ENCODE measurements at regions not wholly inside any gene's neighbourhood (a gene's known extent, or its start where the extent isn't known, plus 50 kb on each side); places are given as distances from the start of the nearest gene placed in this dataset.

DNA sequence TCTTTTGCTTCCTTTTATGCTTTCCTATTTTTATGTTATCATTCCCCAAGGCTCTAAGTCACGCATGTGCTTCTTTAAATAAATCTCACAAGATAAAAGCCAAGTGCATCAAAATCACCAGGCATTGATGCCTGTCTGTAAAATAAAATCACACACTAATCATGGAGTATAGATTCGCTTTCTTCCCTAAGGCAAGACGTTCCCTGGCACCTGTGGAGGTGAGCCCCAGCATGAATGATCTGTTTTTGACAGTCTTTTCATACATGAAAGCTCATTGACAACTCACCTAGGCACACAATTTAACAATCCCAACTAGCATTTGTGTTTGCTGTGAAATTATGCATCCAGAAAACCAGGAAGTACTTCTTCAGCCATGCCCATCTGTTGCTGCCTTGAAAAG is 146.9 kb upstream of the DMAC1 start:
- 71% methylated on average over 3 of the region's 3 CpGs for WGBS
- DNase-seq (ENCODE audit: low spot score): no peak

DNA sequence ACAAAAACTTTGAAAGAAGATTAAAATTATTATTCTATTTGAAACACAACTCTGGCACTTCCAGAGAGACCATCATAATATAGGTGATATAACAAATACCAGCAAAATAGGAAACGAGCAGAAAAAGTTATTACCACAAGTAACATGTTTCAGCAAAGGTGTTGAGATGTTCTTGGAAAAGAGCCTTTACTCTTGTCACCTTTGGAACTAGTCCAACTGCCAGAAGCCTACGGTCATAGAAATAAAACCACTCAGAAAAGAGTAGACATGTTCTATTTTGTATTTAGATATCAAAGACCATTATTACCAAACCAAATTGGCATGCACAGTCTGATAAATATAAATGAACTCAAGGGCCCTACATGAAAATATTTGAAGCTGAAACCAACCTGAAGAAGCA is 145.0 kb upstream of the DMAC1 start:
- Histone ChIP-seq H3K4me3 (ENCODE audit: low read depth in 1 of 3, low read length in 3 of 3) (no peak overlapping the region), H3K9ac (ENCODE audit: low read depth in 1 of 2, low read length in 2 of 2) (no peak overlapping the region), H3K9me3 (ENCODE audit: control insufficient read depth in 4 of 4, low read length in 3 of 4) (peaks cover 0 to 6% (median 1%) of the 10 kb centered on the region in 4 donors), H3K4me1 (ENCODE audit: control insufficient read depth in 4 of 4, insufficient read depth in 4 of 4, low read length in 3 of 4) (peaks cover 0 to 1% (median 0%) of the 10 kb centered on the region in 4 donors), H3K36me3 (ENCODE audit: control insufficient read depth in 4 of 4, insufficient read depth in 3 of 4, low read depth in 1 of 4, low read length in 3 of 4) (no peaks in the 10 kb centered on the region), H3K27me3 (ENCODE audit: control insufficient read depth in 4 of 4, insufficient read depth in 4 of 4, low read length in 3 of 4) (no peaks in the 10 kb centered on the region), H3K27ac (ENCODE audit: low read depth in 1 of 2, low read length in 2 of 2) (no peak overlapping the region)
- no peak for DNase-seq (ENCODE audit: low spot score)
- WGBS: 35% methylated on average over 2 of the region's 2 CpGs
- TF ChIP-seq, protein P1, sequence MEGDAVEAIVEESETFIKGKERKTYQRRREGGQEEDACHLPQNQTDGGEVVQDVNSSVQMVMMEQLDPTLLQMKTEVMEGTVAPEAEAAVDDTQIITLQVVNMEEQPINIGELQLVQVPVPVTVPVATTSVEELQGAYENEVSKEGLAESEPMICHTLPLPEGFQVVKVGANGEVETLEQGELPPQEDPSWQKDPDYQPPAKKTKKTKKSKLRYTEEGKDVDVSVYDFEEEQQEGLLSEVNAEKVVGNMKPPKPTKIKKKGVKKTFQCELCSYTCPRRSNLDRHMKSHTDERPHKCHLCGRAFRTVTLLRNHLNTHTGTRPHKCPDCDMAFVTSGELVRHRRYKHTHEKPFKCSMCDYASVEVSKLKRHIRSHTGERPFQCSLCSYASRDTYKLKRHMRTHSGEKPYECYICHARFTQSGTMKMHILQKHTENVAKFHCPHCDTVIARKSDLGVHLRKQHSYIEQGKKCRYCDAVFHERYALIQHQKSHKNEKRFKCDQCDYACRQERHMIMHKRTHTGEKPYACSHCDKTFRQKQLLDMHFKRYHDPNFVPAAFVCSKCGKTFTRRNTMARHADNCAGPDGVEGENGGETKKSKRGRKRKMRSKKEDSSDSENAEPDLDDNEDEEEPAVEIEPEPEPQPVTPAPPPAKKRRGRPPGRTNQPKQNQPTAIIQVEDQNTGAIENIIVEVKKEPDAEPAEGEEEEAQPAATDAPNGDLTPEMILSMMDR (IDR thresholded peaks at IDR 0.05; ENCODE audit: low read depth, low read length, missing input control): no peak

More for the DNA sequence above, 146.9 kb upstream of the DMAC1 start:
- H3K9ac ChIP-seq (ENCODE audit: low read depth in 1 of 2, low read length in 2 of 2): no peak overlapping the region
- no peaks in the 10 kb centered on the region for H3K36me3 ChIP-seq (ENCODE audit: control insufficient read depth in 4 of 4, insufficient read depth in 3 of 4, low read depth in 1 of 4, low read length in 3 of 4)
- no peak overlapping the region for H3K27ac ChIP-seq (ENCODE audit: low read depth in 1 of 2, low read length in 2 of 2)
- no peaks in the 10 kb centered on the region for H3K9me3 ChIP-seq (ENCODE audit: control insufficient read depth in 4 of 4, low read length in 3 of 4)
- no peaks in the 10 kb centered on the region for H3K27me3 ChIP-seq (ENCODE audit: control insufficient read depth in 4 of 4, insufficient read depth in 4 of 4, low read length in 3 of 4)
- TF ChIP-seq HNF4A (conservative IDR thresholded peaks at IDR 0.05): no peak
- TF ChIP-seq, protein P2, sequence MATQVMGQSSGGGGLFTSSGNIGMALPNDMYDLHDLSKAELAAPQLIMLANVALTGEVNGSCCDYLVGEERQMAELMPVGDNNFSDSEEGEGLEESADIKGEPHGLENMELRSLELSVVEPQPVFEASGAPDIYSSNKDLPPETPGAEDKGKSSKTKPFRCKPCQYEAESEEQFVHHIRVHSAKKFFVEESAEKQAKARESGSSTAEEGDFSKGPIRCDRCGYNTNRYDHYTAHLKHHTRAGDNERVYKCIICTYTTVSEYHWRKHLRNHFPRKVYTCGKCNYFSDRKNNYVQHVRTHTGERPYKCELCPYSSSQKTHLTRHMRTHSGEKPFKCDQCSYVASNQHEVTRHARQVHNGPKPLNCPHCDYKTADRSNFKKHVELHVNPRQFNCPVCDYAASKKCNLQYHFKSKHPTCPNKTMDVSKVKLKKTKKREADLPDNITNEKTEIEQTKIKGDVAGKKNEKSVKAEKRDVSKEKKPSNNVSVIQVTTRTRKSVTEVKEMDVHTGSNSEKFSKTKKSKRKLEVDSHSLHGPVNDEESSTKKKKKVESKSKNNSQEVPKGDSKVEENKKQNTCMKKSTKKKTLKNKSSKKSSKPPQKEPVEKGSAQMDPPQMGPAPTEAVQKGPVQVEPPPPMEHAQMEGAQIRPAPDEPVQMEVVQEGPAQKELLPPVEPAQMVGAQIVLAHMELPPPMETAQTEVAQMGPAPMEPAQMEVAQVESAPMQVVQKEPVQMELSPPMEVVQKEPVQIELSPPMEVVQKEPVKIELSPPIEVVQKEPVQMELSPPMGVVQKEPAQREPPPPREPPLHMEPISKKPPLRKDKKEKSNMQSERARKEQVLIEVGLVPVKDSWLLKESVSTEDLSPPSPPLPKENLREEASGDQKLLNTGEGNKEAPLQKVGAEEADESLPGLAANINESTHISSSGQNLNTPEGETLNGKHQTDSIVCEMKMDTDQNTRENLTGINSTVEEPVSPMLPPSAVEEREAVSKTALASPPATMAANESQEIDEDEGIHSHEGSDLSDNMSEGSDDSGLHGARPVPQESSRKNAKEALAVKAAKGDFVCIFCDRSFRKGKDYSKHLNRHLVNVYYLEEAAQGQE (IDR thresholded peaks at IDR 0.05): no peak
- TF ChIP-seq YY1 (IDR thresholded peaks at IDR 0.05): no peak
- no peak for TF ChIP-seq TAF1 (conservative IDR thresholded peaks at IDR 0.05)
- TF ChIP-seq RXRA (IDR thresholded peaks at IDR 0.05): no peak
- TF ChIP-seq HNF4G (IDR thresholded peaks at IDR 0.05): no peak
- TF ChIP-seq GABPA (IDR thresholded peaks at IDR 0.05 in 1 of 2, conservative IDR thresholded peaks at IDR 0.05 in 1 of 2): no peak
- no peak for TF ChIP-seq RAD21 (IDR thresholded peaks at IDR 0.05)
- no peak for TF ChIP-seq SP1 (IDR thresholded peaks at IDR 0.05)
- TF ChIP-seq, protein P3, sequence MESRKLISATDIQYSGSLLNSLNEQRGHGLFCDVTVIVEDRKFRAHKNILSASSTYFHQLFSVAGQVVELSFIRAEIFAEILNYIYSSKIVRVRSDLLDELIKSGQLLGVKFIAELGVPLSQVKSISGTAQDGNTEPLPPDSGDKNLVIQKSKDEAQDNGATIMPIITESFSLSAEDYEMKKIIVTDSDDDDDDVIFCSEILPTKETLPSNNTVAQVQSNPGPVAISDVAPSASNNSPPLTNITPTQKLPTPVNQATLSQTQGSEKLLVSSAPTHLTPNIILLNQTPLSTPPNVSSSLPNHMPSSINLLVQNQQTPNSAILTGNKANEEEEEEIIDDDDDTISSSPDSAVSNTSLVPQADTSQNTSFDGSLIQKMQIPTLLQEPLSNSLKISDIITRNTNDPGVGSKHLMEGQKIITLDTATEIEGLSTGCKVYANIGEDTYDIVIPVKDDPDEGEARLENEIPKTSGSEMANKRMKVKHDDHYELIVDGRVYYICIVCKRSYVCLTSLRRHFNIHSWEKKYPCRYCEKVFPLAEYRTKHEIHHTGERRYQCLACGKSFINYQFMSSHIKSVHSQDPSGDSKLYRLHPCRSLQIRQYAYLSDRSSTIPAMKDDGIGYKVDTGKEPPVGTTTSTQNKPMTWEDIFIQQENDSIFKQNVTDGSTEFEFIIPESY (IDR thresholded peaks at IDR 0.05): no peak
- TF ChIP-seq, protein P1 (IDR thresholded peaks at IDR 0.05; ENCODE audit: low read depth, low read length, missing input control): no peak
- no peak for TF ChIP-seq FOXA1 (IDR thresholded peaks at IDR 0.05)
- TF ChIP-seq, protein P4, sequence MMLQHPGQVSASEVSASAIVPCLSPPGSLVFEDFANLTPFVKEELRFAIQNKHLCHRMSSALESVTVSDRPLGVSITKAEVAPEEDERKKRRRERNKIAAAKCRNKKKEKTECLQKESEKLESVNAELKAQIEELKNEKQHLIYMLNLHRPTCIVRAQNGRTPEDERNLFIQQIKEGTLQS (IDR thresholded peaks at IDR 0.05): no peak
- TF ChIP-seq NR2F2 (IDR thresholded peaks at IDR 0.05): no peak
- no peak overlapping the region for H3K4me3 ChIP-seq (ENCODE audit: low read depth in 1 of 3, low read length in 3 of 3)
- H3K4me1 ChIP-seq (ENCODE audit: control insufficient read depth in 4 of 4, insufficient read depth in 4 of 4, low read length in 3 of 4): no peaks in the 10 kb centered on the region
